OCI-LY7 (cell line): ENCODE measurements at regions not wholly inside any gene's neighbourhood (a gene's known extent, or its start where the extent isn't known, plus 50 kb on each side); places are given as distances from the start of the nearest gene placed in this dataset.

Experiments used
- BruUV-seq: library from RNA; stranded (reverse); fragments of 400-500 nt; replicated peaks from 2 replicates; lab custom pipeline; 2021; lab: Mats Ljungman, UMichigan
- CTCF ChIA-PET: fragments of 300-600 bp; sonication (Branson Sonifier 250); formaldehyde crosslinking; loops from one replicate; lab custom pipeline; 2022; ENCODE audit warnings: antibody characterized with exemption; ENCODE audit not compliant: unreplicated experiment; lab: Charles Lee
- POLR2A ChIA-PET: fragments of 300-600 bp; sonication (Branson Sonifier 250); formaldehyde crosslinking; loops from one replicate; lab custom pipeline; 2022; ENCODE audit warnings: antibody characterized with exemption; lab: Charles Lee
- DNase-seq: peaks from one replicate; pipeline ENCODE4 v3.0.0-alpha.2; 2015; ENCODE audit warnings: low spot score
- H2AFZ ChIP-seq: fragments of 200-600 bp; sonication (generic), shearing (Covaris generic); 2 replicates; pipeline ENCODE4 v1.6.1; 2014; ENCODE audit warnings: mild to moderate bottlenecking, antibody characterized with exemption, low read length, moderate library complexity
- H3K27ac ChIP-seq: fragments of 200-600 bp; sonication (generic); 2 replicates; pipeline ENCODE4 v1.5.1; 2014; ENCODE audit warnings: mixed run types, low read depth, mild to moderate bottlenecking, moderate library complexity, low read length, inconsistent platforms; ENCODE audit not compliant: poor library complexity, severe bottlenecking
- H3K36me3 ChIP-seq: fragments of 200-600 bp; sonication (generic); 2 replicates; pipeline ENCODE4 v1.6.1; 2014; ENCODE audit warnings: mild to moderate bottlenecking, antibody characterized with exemption, low read length, moderate library complexity, mixed read lengths; ENCODE audit not compliant: insufficient read depth
- H3K4me1 ChIP-seq: fragments of 200-600 bp; sonication (generic); 2 replicates; pipeline ENCODE4 v1.5.1; 2014; ENCODE audit warnings: mild to moderate bottlenecking, low read length; ENCODE audit not compliant: insufficient read depth, poor library complexity, severe bottlenecking
- H3K4me2 ChIP-seq: fragments of 200-600 bp; sonication (generic); 2 replicates; pipeline ENCODE4 v1.6.1; 2014; ENCODE audit warnings: mild to moderate bottlenecking, low read length
- H3K4me3 ChIP-seq: fragments of 200-600 bp; sonication (generic); 2 replicates; pipeline ENCODE4 v1.5.1; 2014; ENCODE audit warnings: mild to moderate bottlenecking, low read depth, low read length; ENCODE audit not compliant: poor library complexity, severe bottlenecking
- H3K79me2 ChIP-seq: fragments of 200-600 bp; sonication (generic); 2 replicates; pipeline ENCODE4 v1.6.1; 2016; ENCODE audit warnings: low read depth, mild to moderate bottlenecking, low read length, moderate library complexity, mixed read lengths; ENCODE audit not compliant: insufficient read depth
- H3K9me2 ChIP-seq: fragments of 200-600 bp; sonication (generic); 2 replicates; pipeline ENCODE4 v1.6.1; 2016; ENCODE audit warnings: mild to moderate bottlenecking, low read length, mixed read lengths; ENCODE audit not compliant: insufficient read depth
- H3K9me3 ChIP-seq: fragments of 200-600 bp; sonication (generic); 2 replicates; pipeline ENCODE4 v1.6.1; 2014; ENCODE audit warnings: mild to moderate bottlenecking, mixed run types, low read length, mixed read lengths
- H4K20me1 ChIP-seq: fragments of 200-600 bp; sonication (generic); 2 replicates; pipeline ENCODE4 v1.6.1; 2014; ENCODE audit warnings: mild to moderate bottlenecking, antibody characterized with exemption, low read length, moderate library complexity, mixed read lengths; ENCODE audit not compliant: insufficient read depth
- EZH2phosphoT487 ChIP-seq: fragments of 200-600 bp; sonication (generic); IDR thresholded peaks from 2 replicates; pipeline ENCODE4 v1.6.1; 2018; ENCODE audit warnings: low read depth, borderline replicate concordance, mild to moderate bottlenecking, mixed run types, antibody characterized with exemption, low read length, moderate library complexity, mixed read lengths
- intact Hi-C: fragments of 100-400 bp; cut with micrococcal nuclease; formaldehyde crosslinking; loops from one replicate; pipeline ENCODE4 v1.10.0; 2022; ENCODE audit not compliant: unreplicated experiment
- TF ChIP-seq, protein P1 (sequence below): fragments of 200-600 bp; sonication (generic); conservative IDR thresholded peaks from 2 replicates; pipeline ENCODE4 v1.5.1; 2014; ENCODE audit warnings: mild to moderate bottlenecking, antibody characterized with exemption, low read length, moderate library complexity, mixed read lengths

DNA sequence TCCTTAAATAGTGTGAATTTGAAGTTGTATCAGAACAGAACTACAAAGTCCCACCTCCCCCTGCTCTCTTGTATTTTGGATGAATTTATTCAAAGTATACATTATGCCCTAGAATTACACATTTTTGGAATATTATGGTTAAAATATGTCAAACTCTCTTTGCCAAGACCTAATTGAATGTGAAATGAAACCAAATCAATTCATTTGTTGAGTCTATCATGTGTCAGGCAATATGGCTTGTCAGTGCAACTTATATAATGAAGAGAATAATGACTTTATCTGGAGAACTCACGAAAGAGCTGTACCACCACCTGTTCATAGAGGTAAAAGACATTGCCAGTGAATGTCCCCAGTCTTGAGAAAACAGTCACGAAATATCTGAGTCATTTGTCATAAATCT is 106.8 kb downstream of the TUSC1 start:
- Histone ChIP-seq H3K4me1 (no peaks in the 10 kb centered on the region), H2AFZ (no peak overlapping the region), H3K27ac (no peak overlapping the region), H3K9me2 (no peaks in the 10 kb centered on the region), H3K36me3 (no peaks in the 10 kb centered on the region), H3K4me3 (no peak overlapping the region), H3K9me3 (no peaks in the 10 kb centered on the region), H4K20me1 (no peaks in the 10 kb centered on the region), H3K4me2 (no peak overlapping the region), H3K79me2 (no peaks in the 10 kb centered on the region)
- no peak for TF ChIP-seq EZH2phosphoT487
- TF ChIP-seq, protein P1, sequence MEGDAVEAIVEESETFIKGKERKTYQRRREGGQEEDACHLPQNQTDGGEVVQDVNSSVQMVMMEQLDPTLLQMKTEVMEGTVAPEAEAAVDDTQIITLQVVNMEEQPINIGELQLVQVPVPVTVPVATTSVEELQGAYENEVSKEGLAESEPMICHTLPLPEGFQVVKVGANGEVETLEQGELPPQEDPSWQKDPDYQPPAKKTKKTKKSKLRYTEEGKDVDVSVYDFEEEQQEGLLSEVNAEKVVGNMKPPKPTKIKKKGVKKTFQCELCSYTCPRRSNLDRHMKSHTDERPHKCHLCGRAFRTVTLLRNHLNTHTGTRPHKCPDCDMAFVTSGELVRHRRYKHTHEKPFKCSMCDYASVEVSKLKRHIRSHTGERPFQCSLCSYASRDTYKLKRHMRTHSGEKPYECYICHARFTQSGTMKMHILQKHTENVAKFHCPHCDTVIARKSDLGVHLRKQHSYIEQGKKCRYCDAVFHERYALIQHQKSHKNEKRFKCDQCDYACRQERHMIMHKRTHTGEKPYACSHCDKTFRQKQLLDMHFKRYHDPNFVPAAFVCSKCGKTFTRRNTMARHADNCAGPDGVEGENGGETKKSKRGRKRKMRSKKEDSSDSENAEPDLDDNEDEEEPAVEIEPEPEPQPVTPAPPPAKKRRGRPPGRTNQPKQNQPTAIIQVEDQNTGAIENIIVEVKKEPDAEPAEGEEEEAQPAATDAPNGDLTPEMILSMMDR: no peak
- DNase-seq: no peak
- intact Hi-C loops: no loop called here
- CTCF ChIA-PET: no interaction called here
- BruUV-seq: no TSS peak
- POLR2A ChIA-PET: interaction anchor here (0.6 kb wide), 1 partner anchor 592 kb away, joined by 4 read pairs; no protein-coding TSS in a partner anchor

DNA sequence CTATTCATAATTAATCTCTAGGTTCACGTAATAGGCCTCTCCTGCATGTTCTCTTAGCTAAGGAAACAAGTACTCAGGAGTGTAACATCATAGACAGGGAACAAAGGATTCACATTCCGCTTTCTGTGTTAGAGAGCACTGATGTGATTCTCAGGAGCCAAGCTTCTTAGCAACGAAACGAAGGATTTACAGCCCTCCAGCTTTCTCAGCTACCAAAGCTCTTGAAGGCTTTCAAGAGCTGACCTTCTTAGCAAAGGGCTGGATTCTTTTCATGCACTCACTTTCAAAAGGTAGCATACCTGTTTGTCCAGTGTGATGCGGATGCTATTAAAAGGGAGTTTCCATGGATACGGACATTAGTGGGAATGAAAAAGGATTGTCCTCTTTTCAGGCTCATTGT is 107.4 kb downstream of the TUSC1 start:
- Histone ChIP-seq H3K27ac (no peak overlapping the region), H4K20me1 (no peaks in the 10 kb centered on the region), H2AFZ (no peak overlapping the region), H3K9me3 (no peaks in the 10 kb centered on the region), H3K9me2 (no peaks in the 10 kb centered on the region), H3K4me3 (no peak overlapping the region), H3K36me3 (no peaks in the 10 kb centered on the region), H3K79me2 (no peaks in the 10 kb centered on the region), H3K4me2 (no peak overlapping the region), H3K4me1 (no peaks in the 10 kb centered on the region)
- TF ChIP-seq, protein P1: no peak
- TF ChIP-seq EZH2phosphoT487: no peak
- POLR2A ChIA-PET: no interaction called here
- BruUV-seq: no TSS peak
- DNase-seq: no peak
- CTCF ChIA-PET: no interaction called here
- intact Hi-C loops: no loop called here

DNA sequence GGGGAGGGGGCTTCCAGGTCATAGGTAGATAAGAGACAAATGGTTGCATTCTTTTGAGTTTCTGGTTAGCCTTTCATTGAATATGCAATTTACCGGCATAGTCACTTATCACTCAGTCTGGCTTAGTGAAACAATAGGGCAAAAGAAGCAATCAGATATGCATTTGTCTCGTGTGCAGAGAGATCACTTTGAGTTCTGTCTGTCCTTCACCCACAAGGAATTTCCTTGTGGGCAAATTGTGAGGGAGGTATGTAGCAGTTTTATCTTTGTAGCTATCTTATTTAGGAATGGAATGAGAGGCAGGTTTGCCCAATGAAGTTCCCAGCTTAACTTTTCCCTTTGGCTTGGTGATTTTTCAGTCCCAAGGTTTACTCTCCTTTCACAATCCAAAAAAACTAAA is 116.1 kb downstream of the TUSC1 start:
- Histone ChIP-seq H3K9me3 (no peaks in the 10 kb centered on the region), H2AFZ (no peak overlapping the region), H3K4me1 (no peaks in the 10 kb centered on the region), H3K27ac (no peak overlapping the region), H3K4me3 (no peak overlapping the region), H3K36me3 (no peaks in the 10 kb centered on the region), H4K20me1 (no peaks in the 10 kb centered on the region), H3K4me2 (no peak overlapping the region), H3K9me2 (no peaks in the 10 kb centered on the region), H3K79me2 (no peaks in the 10 kb centered on the region)
- BruUV-seq: no TSS peak
- TF ChIP-seq EZH2phosphoT487: no peak
- TF ChIP-seq, protein P1: no peak
- POLR2A ChIA-PET: interaction anchor here (0.6 kb wide), 1 partner anchor 795 kb away, joined by 3 read pairs; no protein-coding TSS in a partner anchor
- intact Hi-C loops: no loop called here
- CTCF ChIA-PET: no interaction called here
- DNase-seq: no peak
